ENCODE measurements at regions not wholly inside any gene's neighbourhood (a gene's known extent, or its start where the extent isn't known, plus 50 kb on each side); places are given as distances from the start of the nearest gene placed in this dataset.

DNA sequence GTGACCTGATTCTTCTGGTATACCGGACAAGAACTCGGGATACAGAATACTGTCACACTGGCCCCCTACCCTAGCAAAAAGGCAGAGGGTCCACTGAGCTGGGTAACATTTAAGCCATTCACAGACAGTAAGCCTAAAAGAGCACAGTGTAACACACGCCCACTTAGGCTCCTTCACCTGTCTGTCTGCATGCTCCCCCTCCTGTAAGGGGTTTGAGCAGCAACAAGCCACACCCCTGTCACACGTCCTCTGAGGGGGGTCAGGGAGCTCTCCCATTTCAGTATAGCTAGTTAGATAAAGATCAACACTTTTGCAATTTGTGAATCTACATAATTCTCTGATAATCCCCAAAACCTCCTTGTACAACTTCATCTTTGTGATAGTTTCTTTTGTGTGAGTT is 586.3 kb upstream of the LMCD1 start:
- no peak for DNase-seq

DNA sequence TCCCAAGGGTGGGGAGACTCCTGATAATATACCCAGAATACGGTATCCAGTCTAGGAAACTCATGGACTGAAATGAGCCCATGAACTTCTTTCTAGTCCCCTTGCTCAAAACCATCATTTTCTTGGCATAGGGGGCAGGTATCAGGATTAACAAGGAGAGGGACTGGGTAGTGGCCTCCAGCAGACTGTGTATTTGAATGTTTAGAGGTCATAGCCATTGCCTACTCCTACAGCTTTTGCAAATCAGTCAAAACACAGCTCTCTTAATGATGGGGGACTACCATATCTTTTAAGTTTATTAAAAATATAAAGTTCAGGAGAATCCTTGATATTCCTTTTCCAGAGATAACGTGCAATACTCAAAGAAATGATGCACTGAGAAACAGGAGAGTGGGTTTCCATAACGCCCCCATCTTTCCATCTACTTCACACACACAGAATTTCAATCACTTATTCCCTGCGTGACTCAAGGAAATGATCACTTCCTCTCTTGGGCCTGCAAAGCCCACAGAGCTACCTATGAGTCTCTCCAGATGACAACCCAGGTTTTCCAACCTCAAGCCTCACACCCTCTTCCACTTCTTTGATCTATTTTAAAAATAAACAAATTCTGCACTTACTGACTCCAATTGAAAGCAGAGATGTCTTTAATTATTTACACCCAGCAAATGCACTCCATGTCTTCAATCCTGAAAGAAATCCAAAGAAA is 584.0 kb upstream of the LMCD1 start:
- no peak for DNase-seq

DNA sequence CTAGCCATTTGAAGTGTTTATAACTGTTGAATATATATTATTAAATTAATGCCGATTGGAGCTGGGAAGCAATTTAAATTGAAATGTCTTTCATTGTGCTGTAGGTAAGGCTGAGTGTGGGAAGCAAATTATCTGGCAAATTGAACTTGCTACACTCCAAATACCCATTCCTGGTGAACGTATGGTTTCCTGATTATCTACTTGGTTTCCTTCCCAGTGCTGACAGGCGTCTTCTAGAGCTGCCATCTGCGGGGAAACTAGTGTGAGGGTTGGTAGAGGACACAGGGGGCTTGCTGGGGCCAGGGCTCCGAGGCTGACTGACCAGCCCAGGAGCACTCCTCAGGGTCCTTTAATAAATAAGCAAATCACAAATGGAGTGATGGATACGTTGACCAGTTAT is 581.4 kb upstream of the LMCD1 start:
- DNase-seq: no peak

DNA sequence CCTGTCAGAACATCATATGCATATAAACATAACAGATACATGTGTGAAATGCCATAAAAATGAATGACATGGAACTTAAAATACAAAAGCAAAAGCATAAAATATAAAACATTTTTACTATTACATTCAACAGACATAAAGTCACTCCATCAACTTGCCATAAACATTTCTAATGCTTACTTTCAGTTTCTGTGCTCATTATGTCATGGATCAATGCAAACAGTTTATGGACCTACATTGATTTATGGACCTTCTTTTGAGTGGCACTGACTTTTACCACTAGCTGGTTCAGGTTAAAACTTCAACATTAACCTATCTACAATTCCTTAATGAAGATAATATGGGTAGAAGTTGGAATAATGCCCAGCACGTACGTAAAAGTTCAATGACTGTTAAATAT is 577.4 kb upstream of the LMCD1 start:
- no peak for DNase-seq

DNA sequence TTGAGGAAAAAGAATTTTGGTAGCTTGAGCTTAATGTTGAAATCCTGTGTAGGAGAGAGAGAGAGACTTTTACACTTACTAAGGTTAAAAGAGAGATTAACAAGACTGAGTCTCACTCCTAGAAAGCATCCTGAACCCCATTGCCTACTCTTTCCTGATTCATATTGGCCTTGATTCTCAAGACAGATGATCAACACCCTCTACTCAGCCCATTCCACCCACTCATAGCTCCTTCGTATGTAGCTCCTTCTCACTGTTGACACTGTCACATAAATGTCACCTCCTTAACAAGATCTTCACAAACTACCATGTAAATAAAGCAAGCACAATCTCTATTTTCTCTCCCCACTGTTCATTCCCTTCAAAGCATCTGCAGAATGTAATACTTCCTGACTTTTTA is 574.6 kb upstream of the LMCD1 start:
- DNase-seq: no peak

DNA sequence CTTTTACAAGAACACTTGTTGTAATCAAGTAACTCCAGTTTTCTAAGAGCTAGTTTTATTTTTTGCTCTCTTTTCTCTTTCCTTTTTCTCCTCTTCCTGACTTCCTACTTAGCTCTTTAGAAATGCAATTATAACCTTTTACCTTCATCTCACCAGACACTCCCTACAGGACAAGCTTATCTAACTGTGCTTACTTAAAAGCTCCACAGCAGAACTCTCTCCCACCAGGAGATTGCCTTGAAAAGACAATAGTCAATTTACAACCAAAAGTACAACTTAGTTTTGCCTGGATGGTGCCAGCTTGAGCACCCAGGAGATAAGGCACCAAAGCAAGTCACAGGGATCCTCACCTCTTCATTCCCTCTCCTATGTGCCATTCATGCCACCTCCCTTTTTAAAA is 573.8 kb upstream of the LMCD1 start:
- DNase-seq: no peak

DNA sequence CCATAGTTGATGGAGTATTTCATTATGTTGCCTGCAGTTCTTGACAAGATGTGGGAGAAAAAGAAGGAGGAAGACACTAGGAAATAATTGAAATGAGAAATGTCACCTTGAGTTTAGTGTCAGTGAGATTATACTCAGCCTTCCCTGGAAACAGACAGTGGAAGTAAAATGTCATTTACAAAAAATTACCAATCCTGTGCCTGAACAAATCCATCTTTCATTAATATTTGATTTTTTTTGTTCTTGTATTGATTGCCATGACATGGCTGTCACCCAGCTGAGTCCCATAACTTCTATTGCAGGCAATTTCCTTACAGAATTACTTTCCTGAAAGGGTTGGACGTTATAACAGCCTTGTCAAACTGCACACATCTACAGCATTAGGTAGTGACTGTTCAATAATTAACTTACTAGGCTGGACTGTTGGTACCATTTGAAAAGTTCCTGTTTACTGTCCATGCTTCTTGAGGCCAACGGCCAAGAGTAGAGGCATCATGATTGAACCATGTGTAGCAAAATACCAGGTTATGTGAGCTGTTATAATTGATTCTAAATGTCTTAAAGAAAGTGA is 572.2 kb upstream of the LMCD1 start:
- no peak for DNase-seq

DNA sequence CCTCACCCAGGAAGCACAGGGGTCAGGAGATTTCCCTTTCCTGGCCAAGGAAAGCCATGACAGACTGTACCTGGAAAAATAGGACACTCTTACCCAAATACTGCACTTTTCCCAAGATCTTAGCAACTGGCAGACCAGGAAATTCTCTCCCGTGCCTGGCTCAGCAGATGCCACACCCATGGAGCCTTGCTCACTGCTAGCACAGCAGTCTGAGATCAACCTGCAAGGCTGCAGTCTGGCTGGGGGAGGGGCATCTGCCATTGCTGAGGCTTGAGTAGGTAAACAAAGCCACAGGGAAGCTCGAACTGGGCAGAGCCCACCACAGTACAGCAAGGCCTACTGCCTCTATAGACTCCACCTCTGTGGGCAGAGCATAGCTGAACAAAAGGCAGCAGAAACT is 567.3 kb upstream of the LMCD1 start:
- DNase-seq: no peak

DNA sequence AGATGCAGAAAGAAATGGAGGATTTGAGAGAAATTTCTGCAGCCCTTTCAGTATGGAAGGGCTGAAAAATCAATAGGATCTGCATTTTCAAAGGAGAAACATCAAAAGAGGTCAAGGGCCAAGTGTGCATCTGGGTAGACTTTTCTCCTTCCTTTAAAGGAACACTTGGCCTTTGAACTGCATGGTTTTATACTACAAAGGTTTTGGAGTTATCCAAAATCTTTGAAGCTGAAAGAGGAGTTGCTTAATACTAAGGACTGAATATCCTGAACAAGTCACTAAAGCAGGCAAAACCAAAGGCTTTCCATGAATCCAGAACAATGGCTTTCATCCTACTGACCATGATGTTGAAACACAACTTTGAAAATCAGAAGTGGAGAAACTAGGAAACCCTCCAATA is 553.7 kb upstream of the LMCD1 start:
- no peak for DNase-seq

DNA sequence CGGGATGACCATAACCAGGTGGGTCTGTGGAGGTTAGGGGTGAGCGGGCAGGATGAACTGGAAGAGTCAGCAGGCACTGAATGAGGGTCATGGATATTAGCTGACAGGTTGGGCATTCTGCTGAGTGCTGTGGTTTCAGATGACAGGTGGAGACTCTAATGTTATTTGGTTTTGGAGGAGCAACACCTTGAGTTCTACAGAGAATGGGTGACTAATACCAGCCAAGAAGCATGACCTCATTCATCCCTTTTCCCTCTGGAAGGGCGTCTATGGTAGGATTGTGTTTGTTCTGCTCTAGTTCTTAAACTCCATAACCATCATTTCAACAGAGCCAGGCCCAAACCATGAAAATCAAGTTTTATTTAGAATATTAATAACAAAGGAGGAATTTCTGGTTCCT is 550.7 kb upstream of the LMCD1 start:
- no peak for DNase-seq

DNA sequence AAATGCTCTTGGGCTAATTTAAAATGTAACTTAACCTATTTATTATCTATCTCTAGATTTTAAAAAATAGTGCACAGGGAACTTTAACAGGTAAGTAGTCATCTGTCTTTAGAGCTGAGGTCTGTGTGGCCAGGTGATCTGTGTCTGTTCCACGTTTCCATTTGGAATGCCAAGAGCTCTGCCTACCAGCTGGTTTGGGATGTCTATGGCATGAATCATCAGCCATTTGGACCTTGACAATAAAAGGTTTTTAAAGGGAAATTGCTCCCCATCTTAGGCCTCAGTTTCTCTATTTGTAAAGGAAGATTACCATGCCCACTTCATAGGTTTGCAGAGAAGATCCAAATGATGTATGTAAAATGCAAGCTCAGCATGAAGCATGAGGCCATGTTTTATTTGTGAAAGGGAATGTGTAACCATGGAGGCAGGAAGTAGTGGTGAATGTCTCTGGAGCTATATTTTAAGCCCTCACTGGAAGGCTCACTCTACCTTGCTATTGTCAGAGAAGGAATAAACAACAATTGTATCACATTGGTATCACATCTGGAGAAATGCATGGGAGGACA is 548.1 kb upstream of the LMCD1 start:
- no peak for DNase-seq

DNA sequence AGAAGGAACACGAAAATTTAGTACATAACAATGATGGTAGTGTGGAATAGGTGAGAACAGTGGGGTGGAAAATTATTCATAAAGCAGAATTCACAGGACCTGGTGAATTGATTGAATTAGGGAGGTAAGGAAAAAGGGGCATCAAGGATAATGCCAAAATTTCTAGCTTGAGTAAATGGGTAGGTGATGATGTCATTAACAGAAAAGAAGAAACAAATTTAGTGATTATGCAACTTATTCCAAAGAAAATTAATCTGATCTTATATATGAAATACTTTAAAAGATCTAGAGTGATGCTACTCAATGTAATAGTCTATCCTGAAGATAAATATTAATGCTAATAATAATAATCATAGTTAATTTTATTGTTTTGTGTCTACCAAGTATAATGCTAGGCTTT is 544.6 kb upstream of the LMCD1 start:
- no peak for DNase-seq

DNA sequence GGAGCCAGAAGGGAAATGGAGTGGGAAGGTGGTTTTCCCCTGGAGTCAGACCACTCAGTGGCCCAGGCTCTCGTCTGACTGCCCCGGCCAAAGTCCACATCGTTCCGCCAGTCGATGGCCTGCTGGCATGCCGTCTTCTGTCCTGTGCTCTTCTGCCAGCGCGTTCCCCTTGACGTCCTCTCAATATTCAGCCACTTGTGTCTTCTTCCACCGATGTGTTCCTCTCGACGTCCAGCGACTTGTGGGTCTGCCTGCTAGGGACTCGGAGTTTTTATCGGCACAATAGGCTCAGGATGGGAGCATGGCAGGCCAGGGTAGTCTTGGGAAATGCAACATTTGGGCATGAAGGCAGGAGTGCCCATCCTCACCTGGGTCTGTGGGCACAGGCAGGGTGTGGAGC is 542.5 kb upstream of the LMCD1 start:
- DNase-seq: no peak

DNA sequence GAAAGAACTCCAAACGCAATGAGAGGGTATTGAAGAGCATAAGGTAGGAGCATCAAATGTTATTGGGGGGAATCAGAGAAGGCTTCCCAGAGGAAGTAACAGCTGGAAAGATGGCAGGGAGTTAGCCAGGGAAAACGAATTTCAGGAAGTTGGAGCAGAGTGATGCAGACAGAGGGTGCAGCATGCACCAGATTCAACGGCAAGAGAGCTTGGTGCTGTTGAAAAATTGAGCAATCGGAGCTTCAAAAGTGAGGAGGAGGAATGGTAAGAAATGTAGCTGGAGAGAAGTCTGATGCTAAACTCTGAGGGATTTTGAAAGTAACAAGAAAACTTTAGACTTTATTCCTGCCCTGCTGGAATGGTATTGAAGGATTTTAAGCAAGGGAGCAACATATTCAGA is 541.0 kb upstream of the LMCD1 start:
- DNase-seq: no peak

DNA sequence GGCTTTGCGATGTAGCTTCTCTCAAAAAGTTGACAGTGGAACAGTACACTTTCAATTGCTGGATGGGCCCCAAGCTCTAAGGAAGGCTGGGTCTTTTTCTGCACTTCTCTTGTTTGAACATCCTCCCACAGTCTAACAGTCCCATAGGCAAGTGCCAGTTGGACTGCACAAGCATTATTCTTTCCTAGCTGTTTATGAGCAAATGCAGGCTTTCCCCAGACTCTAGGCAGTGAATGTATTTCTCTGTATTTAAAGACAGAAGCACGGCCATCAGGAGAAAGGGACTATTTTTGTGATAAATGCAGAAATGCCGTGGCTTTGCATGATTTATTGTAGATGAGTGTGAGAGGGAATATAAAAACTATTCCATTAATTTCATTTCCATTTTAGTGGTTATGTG is 539.3 kb upstream of the LMCD1 start:
- no peak for DNase-seq

DNA sequence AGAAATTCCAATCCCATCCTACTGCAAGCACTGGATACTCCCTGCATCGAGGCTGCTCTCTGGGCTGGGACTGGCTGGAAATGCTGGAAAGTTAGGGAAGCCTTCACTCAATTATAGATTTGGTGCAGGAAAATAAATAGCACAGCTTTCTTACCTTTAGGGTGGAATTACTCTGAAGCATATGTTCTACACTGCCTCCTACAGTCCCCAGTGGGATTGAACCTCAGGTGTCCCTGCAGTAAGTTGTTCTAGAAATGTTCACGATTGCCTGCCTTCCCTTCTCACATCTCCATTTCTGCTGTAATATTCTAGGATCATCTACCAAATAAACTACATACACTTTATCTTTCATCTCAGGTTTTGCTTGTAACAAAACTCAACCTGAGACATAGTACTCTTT is 536.7 kb upstream of the LMCD1 start:
- DNase-seq: no peak

DNA sequence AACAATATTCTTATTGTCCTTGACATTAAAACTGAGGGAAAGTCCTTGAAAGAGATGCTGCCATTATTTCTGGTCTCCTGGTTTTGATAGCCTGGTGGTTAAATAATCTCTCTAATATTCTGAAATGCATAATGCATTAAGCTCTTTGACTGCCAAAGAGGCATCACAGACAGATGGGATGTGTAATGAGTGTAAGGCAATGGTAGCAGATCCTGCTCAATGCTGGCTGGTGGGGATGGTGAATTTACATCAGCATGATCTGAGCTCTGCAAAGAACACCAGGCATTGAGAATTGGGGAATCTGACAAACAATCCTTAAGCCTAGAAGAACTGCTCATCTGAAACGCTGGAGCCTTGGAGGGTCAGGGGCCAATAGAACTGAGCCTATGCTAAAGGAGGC is 528.6 kb upstream of the LMCD1 start:
- no peak for DNase-seq

DNA sequence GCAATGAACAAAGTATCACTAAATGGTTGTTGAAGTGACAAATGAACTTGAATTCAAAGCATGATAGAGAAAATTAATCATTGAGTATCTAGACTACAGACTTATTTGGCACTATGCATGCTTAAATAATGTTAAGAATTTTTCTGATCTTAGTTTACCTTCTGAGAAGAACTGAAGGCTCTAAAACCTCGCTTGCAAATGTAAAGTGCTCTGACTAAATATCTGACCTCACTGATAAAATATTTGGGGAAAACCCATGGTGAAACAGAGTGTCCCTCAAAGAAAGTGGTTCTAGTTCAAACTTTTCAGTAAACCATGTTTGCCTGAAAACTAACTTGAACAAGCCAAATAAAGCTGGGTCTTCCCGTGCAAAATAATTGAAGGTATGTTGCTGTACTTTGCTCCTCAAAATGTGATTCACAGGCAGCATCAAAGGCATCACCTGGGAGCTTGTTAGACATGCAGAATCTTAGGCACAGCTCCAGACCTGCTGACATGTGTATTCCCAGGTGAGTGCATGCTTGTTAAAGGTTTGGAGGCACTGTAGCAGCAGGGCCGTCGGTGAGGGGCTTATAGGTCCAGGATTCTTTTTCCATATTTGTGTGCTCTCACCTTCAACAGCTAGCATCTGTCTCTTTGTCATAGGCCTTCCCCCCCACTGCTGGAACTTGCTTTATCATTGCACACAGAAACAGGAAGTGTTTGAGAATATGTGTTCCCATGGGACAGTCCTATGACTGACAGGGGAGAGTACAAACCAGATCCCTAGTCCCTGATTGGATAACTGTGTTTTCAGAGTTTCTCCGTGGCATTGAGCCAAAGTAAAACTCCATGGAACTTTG is 524.2 kb upstream of the LMCD1 start:
- no peak for DNase-seq

DNA sequence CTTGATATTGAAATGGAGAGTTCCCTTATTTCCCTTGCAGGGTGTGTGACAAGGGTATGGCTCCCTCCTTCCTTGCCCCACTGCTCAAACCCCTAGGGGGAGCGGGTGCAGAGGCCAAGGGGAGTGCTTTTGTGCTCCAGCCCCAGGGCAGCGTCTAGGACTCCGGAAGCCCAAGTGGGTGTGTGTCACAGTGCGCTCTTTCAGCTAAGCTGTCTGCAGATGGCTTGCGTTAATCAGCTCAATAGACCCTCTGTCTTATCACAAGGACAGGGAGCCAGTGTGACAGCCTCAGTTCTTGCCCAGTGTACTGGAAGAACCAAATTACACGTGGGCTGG is 523.6 kb upstream of the LMCD1 start:
- no peak for DNase-seq

DNA sequence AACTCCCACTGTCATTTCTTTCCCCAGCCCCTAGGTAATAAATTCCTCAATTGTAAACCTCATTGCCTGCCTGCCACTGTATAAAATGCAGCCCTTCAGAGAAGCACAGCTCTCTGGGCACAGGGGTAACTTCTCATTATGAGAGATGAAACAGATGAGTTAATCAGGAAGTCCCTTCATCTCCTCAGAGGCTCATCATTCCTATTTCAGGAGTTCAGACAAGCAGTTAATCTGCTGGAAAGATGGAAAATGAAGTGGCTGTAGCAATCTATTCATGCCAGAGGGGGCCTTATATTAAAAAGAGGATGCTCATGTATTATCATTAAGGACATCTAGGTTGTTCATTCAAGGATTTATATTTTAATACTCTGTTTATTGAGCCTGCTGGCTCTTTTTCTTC is 519.5 kb upstream of the LMCD1 start:
- no peak for DNase-seq

DNA sequence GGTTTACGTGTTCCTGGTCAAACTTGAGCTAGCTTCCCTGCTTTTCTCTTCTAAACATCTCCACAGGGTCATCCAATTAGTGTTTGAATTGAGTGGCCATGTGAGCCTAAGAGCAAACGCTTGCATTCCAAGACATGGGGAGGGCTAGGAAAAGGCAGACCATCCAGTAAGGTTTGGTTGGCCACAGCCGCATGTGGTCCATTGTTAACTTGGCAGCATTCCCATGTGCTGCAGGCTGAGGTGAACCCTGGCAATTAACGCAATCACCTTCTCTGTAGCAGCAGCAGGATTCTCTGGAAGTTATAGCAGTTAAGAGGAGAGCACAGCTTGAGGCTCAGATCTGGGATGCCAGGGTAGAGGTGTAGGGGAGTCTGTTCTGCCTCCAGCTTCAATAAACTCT is 502.2 kb upstream of the LMCD1 start:
- DNase-seq: no peak

DNA sequence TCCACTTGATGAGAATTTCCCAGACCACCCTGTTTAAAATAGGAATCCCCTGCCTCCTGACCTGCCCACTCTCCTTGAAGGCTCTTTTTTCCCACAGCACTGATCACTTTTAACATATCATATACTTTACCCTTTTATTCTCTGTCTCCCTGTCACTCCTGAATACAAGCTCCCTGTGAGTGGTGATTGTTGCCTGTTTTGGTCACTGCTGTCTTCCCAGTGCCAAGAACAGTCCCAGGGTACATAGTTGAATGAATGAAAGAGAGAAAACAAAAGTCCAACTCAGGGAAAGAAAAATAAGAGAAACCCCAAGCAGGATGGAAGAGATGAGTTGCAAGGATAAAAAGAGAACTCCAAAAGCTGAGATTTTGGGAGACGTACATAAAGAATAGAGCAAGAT is 500.3 kb upstream of the LMCD1 start:
- no peak for DNase-seq

DNA sequence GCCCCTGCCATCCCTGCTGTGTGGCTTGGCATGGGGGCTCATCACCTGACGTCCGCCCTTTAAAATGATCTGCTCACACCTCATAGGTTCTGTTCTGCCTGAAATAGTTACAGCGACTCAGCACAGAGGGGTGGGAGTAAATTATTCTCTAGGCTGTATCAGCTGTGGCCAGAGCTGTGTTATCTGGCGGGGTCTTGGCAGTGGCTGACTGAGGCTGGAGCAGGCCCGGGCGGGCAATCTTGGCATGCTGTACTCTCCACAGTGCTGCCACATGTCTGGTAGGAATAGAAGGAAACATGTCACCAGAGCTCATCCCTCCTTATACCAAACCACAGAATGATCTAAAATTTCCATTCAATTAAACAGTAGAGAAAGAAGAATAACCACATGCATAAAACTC is 499.9 kb upstream of the LMCD1 start:
- DNase-seq: no peak

DNA sequence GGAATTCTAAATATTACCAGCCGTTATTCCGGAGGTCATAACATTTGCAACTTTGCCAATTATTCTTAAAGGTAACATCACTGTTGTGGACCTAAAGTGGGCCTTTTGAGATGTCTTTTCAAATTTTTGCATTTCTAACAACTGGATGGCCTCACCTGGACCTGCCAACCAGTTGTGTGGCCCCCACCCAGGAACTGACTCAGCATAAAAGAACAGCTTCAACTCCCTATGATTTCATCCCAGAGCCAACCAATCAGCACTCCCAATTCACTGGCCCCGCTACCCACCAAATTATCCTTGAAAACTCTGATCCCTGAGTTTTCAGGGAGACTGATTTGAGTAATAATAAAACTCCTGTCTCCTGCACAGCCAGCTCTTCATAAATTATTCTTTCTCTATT is 489.7 kb upstream of the LMCD1 start:
- no peak for DNase-seq

All from activated CD4-positive, alpha-beta T cell treated with anti-CD3 and anti-CD28 coated beads for 1 hour (primary cell).